Medulla oblongata (tissue), 1 donor: ENCODE measurements at regions not wholly inside any gene's neighbourhood (a gene's known extent, or its start where the extent isn't known, plus 50 kb on each side); places are given as distances from the start of the nearest gene placed in this dataset.
"Not testable (repeated sequence)": the region's sequence is repeated elsewhere in the genome, so short reads cannot be mapped to it uniquely, and the experiment has no call there.

Experiments used
- DNase-seq: peaks from one replicate; pipeline ENCODE4 v3.0.0-alpha.2; 2015; ENCODE audit errors: extremely low spot score

GRCh38 chr6:137623293-137623692 is 129.1 kb upstream of the OLIG3 start:
- no peak for DNase-seq

GRCh38 chr6:137625100-137625661 is 131.0 kb upstream of the OLIG3 start:
- DNase-seq, result no peak

DNA sequence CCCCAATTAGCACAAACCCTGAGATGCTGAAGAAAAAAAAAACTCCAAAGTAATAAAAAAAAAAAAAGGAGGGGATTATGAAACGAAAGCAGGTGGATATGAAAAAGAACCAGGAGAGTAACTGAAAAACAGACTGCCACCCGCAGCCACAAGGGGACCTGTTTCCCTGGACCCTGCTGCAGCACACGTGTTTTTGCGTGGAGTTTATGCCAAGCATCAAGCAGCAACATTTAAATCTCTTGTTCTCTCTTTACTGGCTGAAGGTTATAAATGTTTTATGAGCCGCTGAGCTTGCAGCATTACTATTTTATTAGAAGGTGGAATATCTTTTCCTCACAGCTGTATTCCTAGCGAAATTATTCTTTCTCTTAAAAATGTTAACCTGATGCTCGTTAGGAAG is 131.6 kb upstream of the OLIG3 start:
- no peak for DNase-seq

GRCh38 chr6:137630666-137631065 is 136.5 kb upstream of the OLIG3 start:
- DNase-seq, result no peak

- no peak for DNase-seq
These were observed 137.1 kb upstream of the OLIG3 start for GRCh38 chr6:137631323-137631722.

- not testable (repeated sequence) for DNase-seq
These were observed 140.0 kb upstream of the OLIG3 start for GRCh38 chr6:137634177-137634576.

- no peak for DNase-seq
These were observed 142.9 kb upstream of the OLIG3 start for GRCh38 chr6:137637121-137637520.

DNA sequence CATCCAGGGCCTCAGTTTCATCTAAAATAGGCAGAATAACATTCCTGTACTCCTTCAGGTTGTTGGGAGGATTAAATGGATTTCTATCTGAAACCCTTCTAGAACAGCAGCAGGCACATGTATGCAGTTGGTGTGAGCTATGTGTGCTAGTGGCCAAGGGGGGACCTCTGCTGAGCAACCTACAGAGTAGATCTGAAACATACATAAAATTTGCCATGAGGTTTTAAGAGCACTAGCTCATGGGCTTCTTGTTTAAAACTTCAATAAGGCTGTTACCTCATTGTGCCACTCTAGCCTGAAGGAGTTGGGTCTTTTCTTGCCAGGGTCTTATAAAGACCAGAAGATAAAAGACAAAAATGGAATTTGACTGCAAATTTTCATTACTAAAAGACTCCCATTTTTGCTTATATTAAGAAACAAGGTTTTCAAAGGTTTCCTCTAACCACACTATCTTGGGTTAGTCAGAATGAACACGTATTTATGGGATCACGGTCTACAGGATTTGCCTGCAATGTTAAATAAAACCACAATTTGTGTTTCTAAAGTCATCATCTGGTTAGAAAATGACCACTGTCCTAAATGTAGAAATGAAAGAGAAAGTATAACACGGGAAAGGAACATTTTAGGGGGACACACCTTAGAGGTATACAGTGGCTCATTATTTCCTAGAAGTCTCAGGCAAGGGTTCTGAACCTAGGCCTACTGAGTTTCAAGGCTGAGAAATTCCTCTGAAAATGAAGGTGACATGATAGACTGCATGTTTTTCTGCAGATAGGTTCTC is 144.9 kb upstream of the OLIG3 start:
- no peak for DNase-seq

GRCh38 chr6:137640086-137640485 is 145.9 kb upstream of the OLIG3 start:
- DNase-seq, result peak; percentile 37

- peak; percentile 95 for DNase-seq
These were observed 147.4 kb upstream of the OLIG3 start for GRCh38 chr6:137641474-137642077.

DNA sequence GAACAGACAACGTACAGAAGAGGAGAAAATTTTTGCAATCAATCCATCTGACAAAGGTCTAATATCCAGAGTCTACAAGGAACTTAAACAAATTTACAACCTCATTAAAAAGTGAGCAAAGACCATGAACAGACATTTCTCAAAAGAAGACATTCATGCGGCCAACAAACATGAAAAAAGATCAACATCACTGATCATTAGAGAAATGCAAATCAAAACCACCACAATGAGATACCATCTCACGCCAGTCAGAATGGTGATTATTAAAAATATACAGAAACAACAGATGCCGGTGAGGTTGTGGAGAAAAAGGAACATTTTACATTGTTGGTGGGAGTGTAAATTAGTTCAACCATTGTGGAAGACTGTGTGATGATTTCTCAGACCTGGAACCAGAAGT is 149.0 kb upstream of the OLIG3 start:
- not testable (repeated sequence) for DNase-seq

DNA sequence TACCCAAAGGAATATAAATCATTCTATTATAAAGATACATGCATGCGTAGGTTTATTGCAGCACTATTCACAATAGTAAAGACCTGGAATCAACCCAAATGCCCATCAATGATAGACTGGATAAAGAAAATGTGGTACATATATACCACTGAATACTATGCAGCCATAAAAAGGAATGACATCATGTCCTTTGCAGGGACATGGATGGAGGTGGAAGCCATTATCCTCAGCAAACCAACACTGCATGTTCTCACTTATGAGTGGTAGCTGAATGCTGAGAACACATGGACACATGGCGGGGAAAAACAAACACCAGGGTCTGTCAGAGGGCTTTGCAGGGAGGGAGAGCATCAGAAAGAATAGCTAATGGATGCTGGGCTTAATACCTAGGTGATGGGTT is 149.4 kb upstream of the OLIG3 start:
- not testable (repeated sequence) for DNase-seq

DNA sequence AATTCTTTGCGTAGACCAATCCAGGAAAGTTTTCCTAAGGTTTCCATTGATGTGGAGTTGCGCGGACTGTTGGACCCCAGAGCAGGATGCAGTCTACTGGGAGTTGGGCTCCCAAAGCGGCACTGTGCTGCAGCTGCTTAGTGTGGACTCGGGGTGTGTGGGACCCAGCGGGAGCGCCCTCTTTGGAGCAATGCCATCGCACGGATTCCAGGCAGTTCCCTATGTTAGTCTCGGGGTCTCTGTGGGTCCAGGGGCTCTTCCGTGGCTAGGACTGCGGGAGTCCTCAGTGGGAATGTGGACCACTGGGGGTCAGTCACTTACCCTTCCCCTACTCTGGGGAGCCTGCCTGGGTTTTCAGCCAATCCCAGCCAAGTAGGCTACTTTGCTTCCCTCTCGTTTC is 151.7 kb upstream of the OLIG3 start:
- no peak for DNase-seq

- no peak for DNase-seq
These were observed 152.3 kb upstream of the OLIG3 start for GRCh38 chr6:137646484-137646883.

GRCh38 chr6:137647762-137648447 is 153.7 kb upstream of the OLIG3 start:
- DNase-seq, result no peak

- DNase-seq, result no peak
These were observed 156.5 kb upstream of the OLIG3 start for GRCh38 chr6:137650720-137651119.

DNA sequence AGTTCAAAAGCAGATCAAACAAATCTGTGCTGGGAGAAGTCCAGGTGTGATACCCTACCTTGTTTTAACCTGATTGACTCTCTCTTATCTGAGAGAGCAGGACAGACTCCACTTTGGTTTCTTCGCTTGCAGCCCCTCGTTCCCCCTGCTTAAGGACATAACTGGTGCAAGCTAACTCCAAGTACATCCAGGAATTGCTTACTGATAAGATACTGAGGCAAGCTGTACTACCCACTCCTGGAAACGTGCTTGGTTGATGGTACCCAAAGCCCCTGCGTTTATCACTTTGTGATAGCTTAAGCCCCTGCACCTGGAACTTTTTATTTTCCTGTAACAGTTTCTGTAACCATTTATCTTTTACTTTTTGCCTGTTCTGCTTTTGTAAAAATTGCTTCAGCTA is 157.0 kb upstream of the OLIG3 start:
- no peak for DNase-seq

GRCh38 chr6:137651591-137652335 is 157.6 kb upstream of the OLIG3 start:
- no peak for DNase-seq

- DNase-seq, result no peak
These were observed 158.9 kb upstream of the OLIG3 start for GRCh38 chr6:137652961-137653705.

DNA sequence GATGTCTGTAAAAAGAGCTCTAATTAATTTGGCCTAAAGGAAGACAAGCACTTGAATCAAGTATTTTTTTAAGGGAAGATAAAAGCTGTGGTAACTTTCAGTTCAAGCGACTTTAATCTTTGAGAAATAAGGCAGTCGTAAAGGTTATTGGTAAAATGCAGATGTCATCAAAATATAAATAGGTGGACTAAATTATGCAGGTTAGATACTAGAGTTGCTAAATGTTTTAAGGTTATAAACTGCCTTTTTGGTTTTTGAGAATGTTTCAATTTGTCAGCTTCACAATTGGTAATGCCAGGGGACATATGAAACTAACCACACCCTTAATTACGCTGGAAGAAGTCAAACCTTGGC is 159.5 kb upstream of the OLIG3 start:
- no peak for DNase-seq

GRCh38 chr6:137654365-137654981 is 160.3 kb upstream of the OLIG3 start:
- no peak for DNase-seq
